IMR-90 (cell line): ENCODE measurements at regions not wholly inside any gene's neighbourhood (a gene's known extent, or its start where the extent isn't known, plus 50 kb on each side); places are given as distances from the start of the nearest gene placed in this dataset.

Experiments used
- ATAC-seq: fragments of 200-7000 bp; cut with Tn5 transposase; 2 replicates; pipeline ENCODE4 v1.9.1; 2020; ENCODE audit warnings: low read depth, mild to moderate bottlenecking, moderate library complexity
- BruUV-seq: library from RNA; stranded (reverse); fragments of 400-500 nt; replicated peaks from 2 replicates; lab custom pipeline; 2021; lab: Mats Ljungman, UMichigan
- CTCF ChIA-PET: fragments of 300-600 bp; formaldehyde crosslinking; extraction: SDS; loops from one replicate; lab custom pipeline; 2021; ENCODE audit warnings: antibody characterized with exemption; lab: Yijun Ruan, JAX
- POLR2A ChIA-PET: fragments of 300-600 bp; sonication (Branson Sonifier 250); formaldehyde crosslinking; loops from one replicate; lab custom pipeline; 2022; ENCODE audit warnings: antibody characterized with exemption; ENCODE audit not compliant: unreplicated experiment; lab: Charles Lee
- DNase-seq: peaks from one replicate; pipeline ENCODE4 v3.0.0; 2013
- H2AFZ ChIP-seq: replicated peaks from 2 replicates; pipeline ENCODE3; 2013; ENCODE audit warnings: low read length, mild to moderate bottlenecking; ENCODE audit not compliant: poor library complexity
- H2AK5ac ChIP-seq: 2 replicates; pipeline ENCODE4 v1.6.1; 2013; ENCODE audit warnings: low read depth, low read length, inconsistent platforms
- H2AK9ac ChIP-seq: replicated peaks from 2 replicates; pipeline ENCODE3; 2013; ENCODE audit warnings: mild to moderate bottlenecking, low read depth, low read length, moderate library complexity; ENCODE audit not compliant: poor library complexity
- H2BK120ac ChIP-seq: 2 replicates; pipeline ENCODE4 v1.6.1; 2013; ENCODE audit warnings: low read depth, low read length, inconsistent platforms
- H2BK15ac ChIP-seq: 3 replicates; pipeline ENCODE4 v1.6.1; 2013; ENCODE audit warnings: low read depth, low read length, inconsistent platforms
- H2BK20ac ChIP-seq: 2 replicates; pipeline ENCODE4 v1.6.1; 2013; ENCODE audit warnings: low read depth, mild to moderate bottlenecking, inconsistent platforms, low read length, moderate library complexity
- H2BK5ac ChIP-seq: 2 replicates; pipeline ENCODE4 v1.6.1; 2013; ENCODE audit warnings: mild to moderate bottlenecking, low read depth, low read length, inconsistent platforms; ENCODE audit not compliant: poor library complexity, severe bottlenecking
- H3K14ac ChIP-seq: replicated peaks from 2 replicates; pipeline ENCODE4 v1.6.1; 2013; ENCODE audit warnings: low read depth, low read length, inconsistent platforms
- H3K18ac ChIP-seq: 2 replicates; pipeline ENCODE4 v1.6.1; 2013; ENCODE audit warnings: low read depth, low read length, control low read depth
- H3K23ac ChIP-seq: 2 replicates; pipeline ENCODE4 v1.6.1; 2013; ENCODE audit warnings: low read depth, low read length, inconsistent platforms
- H3K27ac ChIP-seq: 2 replicates; pipeline ENCODE4 v1.5.1; 2013; ENCODE audit warnings: mild to moderate bottlenecking, control low read depth, low read length; ENCODE audit not compliant: insufficient read depth
- H3K27me3 ChIP-seq: 2 replicates; pipeline ENCODE4 v1.6.1; 2013; ENCODE audit warnings: low read length; ENCODE audit not compliant: control insufficient read depth, insufficient read depth
- H3K36me3 ChIP-seq: 2 replicates; pipeline ENCODE4 v1.6.1; 2013; ENCODE audit warnings: low read length, mixed read lengths; ENCODE audit not compliant: control insufficient read depth, insufficient read depth
- H3K4ac ChIP-seq: 2 replicates; pipeline ENCODE4 v1.6.1; 2013; ENCODE audit warnings: low read depth, low read length, inconsistent platforms
- H3K4me1 ChIP-seq: 2 replicates; pipeline ENCODE4 v1.6.1; 2013; ENCODE audit warnings: low read length, mixed read lengths; ENCODE audit not compliant: control insufficient read depth, insufficient read depth
- H3K4me2 ChIP-seq: 2 replicates; pipeline ENCODE4 v1.6.1; 2013; ENCODE audit warnings: low read depth, mild to moderate bottlenecking, control low read depth, low read length, moderate library complexity
- H3K4me3 ChIP-seq: 2 replicates; pipeline ENCODE4 v1.5.1; 2013; ENCODE audit warnings: low read depth, mild to moderate bottlenecking, control low read depth, low read length, moderate library complexity; ENCODE audit not compliant: insufficient read depth
- H3K56ac ChIP-seq: 2 replicates; pipeline ENCODE4 v1.6.1; 2013; ENCODE audit warnings: low read length, inconsistent platforms; ENCODE audit not compliant: insufficient read depth; ENCODE audit errors: extremely low read depth
- H3K79me1 ChIP-seq, 2 experiments: 2 replicates each; pipeline ENCODE4 v1.6.1; 2013; ENCODE audit warnings: low read length in 2 of 2, inconsistent platforms in 1 of 2, low read depth in 1 of 2
- H3K9ac ChIP-seq: 2 replicates; pipeline ENCODE4 v1.6.1; 2013; ENCODE audit warnings: low read depth, low read length, control low read depth
- H3K9me1 ChIP-seq: 2 replicates; pipeline ENCODE4 v1.6.1; 2013; ENCODE audit warnings: low read length, inconsistent platforms; ENCODE audit not compliant: insufficient read depth
- H3K9me3 ChIP-seq: 2 replicates; pipeline ENCODE4 v1.6.1; 2013; ENCODE audit warnings: low read length; ENCODE audit not compliant: control insufficient read depth, insufficient read depth
- H4K20me1 ChIP-seq: 2 replicates; pipeline ENCODE4 v1.6.1; 2013; ENCODE audit warnings: low read length, inconsistent platforms; ENCODE audit not compliant: insufficient read depth
- H4K5ac ChIP-seq: 2 replicates; pipeline ENCODE4 v1.6.1; 2013; ENCODE audit warnings: mild to moderate bottlenecking, low read depth, low read length, control low read depth
- H4K8ac ChIP-seq, 2 experiments: 2 replicates each; pipeline ENCODE4 v1.6.1; 2013; ENCODE audit warnings: low read depth in 2 of 2, low read length in 2 of 2, control low read depth in 1 of 2, inconsistent platforms in 1 of 2
- H4K91ac ChIP-seq: 2 replicates; pipeline ENCODE4 v1.6.1; 2013; ENCODE audit warnings: low read depth, low read length, inconsistent platforms; ENCODE audit not compliant: insufficient read depth
- BHLHE40 ChIP-seq: fragments of 150-350 bp; IDR thresholded peaks from 2 replicates; pipeline ENCODE4 v1.6.1; 2016; ENCODE audit warnings: mild to moderate bottlenecking, low read depth, low read length
- CEBPB ChIP-seq: IDR thresholded peaks from 2 replicates; pipeline ENCODE4 v1.6.1; 2012; ENCODE audit warnings: low read depth, low read length, improper control_type of control experiment
- CHD1 ChIP-seq: IDR thresholded peaks from 2 replicates; pipeline ENCODE4 v1.6.1; 2012; ENCODE audit warnings: low read depth, low read length, improper control_type of control experiment
- CTCF ChIP-seq: conservative IDR thresholded peaks from 2 replicates; pipeline ENCODE4 v1.5.1; 2012; ENCODE audit warnings: mild to moderate bottlenecking, low read depth, low read length, improper control_type of control experiment
- ELK1 ChIP-seq: fragments of 150-350 bp; IDR thresholded peaks from 2 replicates; pipeline ENCODE4 v1.6.1; 2016; ENCODE audit warnings: low read depth, mild to moderate bottlenecking, low read length, moderate library complexity, borderline replicate concordance
- FOS ChIP-seq: fragments of 150-350 bp; IDR thresholded peaks from 2 replicates; pipeline ENCODE4 v1.6.1; 2016; ENCODE audit warnings: low read depth, low read length
- MAFK ChIP-seq: IDR thresholded peaks from 2 replicates; pipeline ENCODE4 v1.6.1; 2012; ENCODE audit warnings: low read depth, low read length, improper control_type of control experiment
- MAZ ChIP-seq: IDR thresholded peaks from 2 replicates; pipeline ENCODE4 v1.6.1; 2012; ENCODE audit warnings: low read depth, mild to moderate bottlenecking, low read length, improper control_type of control experiment, moderate library complexity, borderline replicate concordance
- MXI1 ChIP-seq: IDR thresholded peaks from 2 replicates; pipeline ENCODE4 v1.6.1; 2012; ENCODE audit warnings: low read depth, mild to moderate bottlenecking, low read length, moderate library complexity, borderline replicate concordance
- NFE2L2 ChIP-seq: fragments of 150-350 bp; IDR thresholded peaks from 2 replicates; pipeline ENCODE4 v1.6.1; 2016; ENCODE audit warnings: low read depth, mild to moderate bottlenecking, low read length
- POLR2A ChIP-seq: IDR thresholded peaks from 2 replicates; pipeline ENCODE4 v1.6.1; 2012; ENCODE audit warnings: mild to moderate bottlenecking, low read depth, low read length
- RAD21 ChIP-seq: IDR thresholded peaks from 2 replicates; pipeline ENCODE4 v1.6.1; 2012; ENCODE audit warnings: low read length, improper control_type of control experiment
- RCOR1 ChIP-seq: IDR thresholded peaks from 2 replicates; pipeline ENCODE4 v1.6.1; 2012; ENCODE audit warnings: mild to moderate bottlenecking, low read length, improper control_type of control experiment; ENCODE audit not compliant: insufficient replicate concordance
- RFX5 ChIP-seq: IDR thresholded peaks from 2 replicates; pipeline ENCODE4 v1.8.0; 2012; ENCODE audit warnings: low read depth, mild to moderate bottlenecking, low read length, moderate library complexity
- SMC3 ChIP-seq: fragments of 150-350 bp; IDR thresholded peaks from 2 replicates; pipeline ENCODE4 v1.6.1; 2016; ENCODE audit warnings: low read depth, mild to moderate bottlenecking, antibody characterized with exemption, low read length, moderate library complexity
- whole genome bisulfite sequencing, 2 experiments: methylation state at CpG; one replicate each; pipeline versions ENCODE4 v1.1.5 to v1.1.7; 2013; ENCODE audit warnings: missing lambda C conversion rate in 2 of 2; ENCODE audit not compliant: insufficient read length in 1 of 2; ENCODE audit errors: extremely low coverage in 2 of 2; 5-methylcytosine and 5-hydroxymethylcytosine counted together
- dilution Hi-C: fragments of 300-500 bp; cut with HindIII; formaldehyde crosslinking; loops from one replicate; pipeline ENCODE4 v1.14.3; 2018; ENCODE audit warnings: low sequenced_read_pairs; ENCODE audit not compliant: unreplicated experiment
- in situ Hi-C: fragments of 300-500 bp; cut with MboI; formaldehyde crosslinking; loops from 3 replicates; pipeline ENCODE4 v1.14.3; 2019; ENCODE audit warnings: low sequenced_read_pairs, inconsistent platforms, mixed read lengths
- intact Hi-C: fragments of 100-400 bp; cut with micrococcal nuclease; formaldehyde crosslinking; loops from 2 replicates; pipeline ENCODE4 v1.10.0; 2022
- TF ChIP-seq, protein P1 (sequence below): fragments of 150-350 bp; IDR thresholded peaks from 2 replicates; pipeline ENCODE4 v1.6.1; 2017; ENCODE audit warnings: mild to moderate bottlenecking, antibody characterized with exemption, low read length, low read depth

- BruUV-seq: no TSS peak
- no peaks in the 10 kb centered on the region for H3K79me1 ChIP-seq
- H2BK20ac ChIP-seq: no peak overlapping the region
- H2AFZ ChIP-seq: no peak overlapping the region
- ChIA-PET CTCF (no interaction called here), POLR2A (no interaction called here)
- H3K14ac ChIP-seq: no peak overlapping the region
- H3K36me3 ChIP-seq: no peaks in the 10 kb centered on the region
- no peak overlapping the region for H3K23ac ChIP-seq
- TF ChIP-seq RAD21: no peak
- TF ChIP-seq, protein P1, sequence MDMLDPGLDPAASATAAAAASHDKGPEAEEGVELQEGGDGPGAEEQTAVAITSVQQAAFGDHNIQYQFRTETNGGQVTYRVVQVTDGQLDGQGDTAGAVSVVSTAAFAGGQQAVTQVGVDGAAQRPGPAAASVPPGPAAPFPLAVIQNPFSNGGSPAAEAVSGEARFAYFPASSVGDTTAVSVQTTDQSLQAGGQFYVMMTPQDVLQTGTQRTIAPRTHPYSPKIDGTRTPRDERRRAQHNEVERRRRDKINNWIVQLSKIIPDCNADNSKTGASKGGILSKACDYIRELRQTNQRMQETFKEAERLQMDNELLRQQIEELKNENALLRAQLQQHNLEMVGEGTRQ: no peak
- TF ChIP-seq RFX5: no peak
- TF ChIP-seq CTCF: no peak
- no peak for TF ChIP-seq SMC3
- no peak for TF ChIP-seq NFE2L2
- no peak for TF ChIP-seq FOS
- TF ChIP-seq MXI1: no peak
- TF ChIP-seq ELK1: no peak
- no peak for TF ChIP-seq POLR2A
- no peak for TF ChIP-seq CHD1
- no peak for TF ChIP-seq MAZ
- no peak for TF ChIP-seq CEBPB
- TF ChIP-seq MAFK: no peak
- TF ChIP-seq BHLHE40: no peak
- no peak for TF ChIP-seq RCOR1
- H3K18ac ChIP-seq: no peak overlapping the region
- H3K56ac ChIP-seq: no peak overlapping the region
- H2AK5ac ChIP-seq: no peak overlapping the region
- no peak overlapping the region for H3K9ac ChIP-seq
- H3K4me1 ChIP-seq: peaks cover 2% of the 10 kb centered on the region; the same call in 1 of the 2 replicates
- 90% methylated on average over 2 of the region's 3 CpGs; no CpG with 5 or more reads in 1 of the 2 experiments for WGBS, 2 experiments
- no peak overlapping the region for H3K4me3 ChIP-seq
- H2BK120ac ChIP-seq: no peak overlapping the region
- no peak for DNase-seq
- no peaks in the 10 kb centered on the region for H3K27me3 ChIP-seq
- no peaks in the 10 kb centered on the region for H3K9me1 ChIP-seq
- no peak overlapping the region for H2BK5ac ChIP-seq
- H4K5ac ChIP-seq: no peak overlapping the region
- dilution Hi-C loops (no loop called here), intact Hi-C loops (no loop called here), in situ Hi-C loops (no loop called here)
- no peak overlapping the region for H4K8ac ChIP-seq
- no peak for ATAC-seq
- H3K9me3 ChIP-seq: no peaks in the 10 kb centered on the region; the same call in 1 of the 2 replicates
- H2BK15ac ChIP-seq: no peak overlapping the region
- no peaks in the 10 kb centered on the region for H4K20me1 ChIP-seq
- no peak overlapping the region for H3K27ac ChIP-seq
- no peak overlapping the region for H3K4me2 ChIP-seq
- no peak overlapping the region for H3K4ac ChIP-seq
- no peak overlapping the region for H4K91ac ChIP-seq
- no peak overlapping the region for H2AK9ac ChIP-seq
Measured at GRCh38 chr12:127542931-127543330, 724.0 kb upstream of the TMEM132C start.
